H9 (cell line): ENCODE measurements at regions not wholly inside any gene's neighbourhood (a gene's known extent, or its start where the extent isn't known, plus 50 kb on each side); places are given as distances from the start of the nearest gene placed in this dataset.

ENCODE experiments used
- DNase-seq: peaks from one replicate; pipeline ENCODE4 v3.0.0-alpha.2; 2017
- H2AFZ ChIP-seq: one replicate; pipeline ENCODE4 v1.6.1; 2013; ENCODE audit warnings: mild to moderate bottlenecking, low read length, control low read depth, moderate library complexity
- H2AK5ac ChIP-seq: 2 replicates; pipeline ENCODE4 v1.6.1; 2013; ENCODE audit warnings: low read length, control low read depth, mixed read lengths; ENCODE audit not compliant: insufficient read length
- H2BK120ac ChIP-seq: one replicate; pipeline ENCODE4 v1.6.1; 2013; ENCODE audit warnings: low read depth, mild to moderate bottlenecking, low read length, control low read depth, inconsistent platforms; ENCODE audit not compliant: poor library complexity, severe bottlenecking
- H2BK12ac ChIP-seq: 2 replicates; pipeline ENCODE4 v1.6.1; 2013; ENCODE audit warnings: low read length, control low read depth, mixed read lengths, low read depth; ENCODE audit not compliant: insufficient read length
- H2BK15ac ChIP-seq: 2 replicates; pipeline ENCODE4 v1.6.1; 2013; ENCODE audit warnings: low read depth, low read length, control low read depth
- H2BK20ac ChIP-seq: one replicate; pipeline ENCODE4 v1.6.1; 2013; ENCODE audit warnings: low read depth, mild to moderate bottlenecking, low read length, control low read depth, inconsistent platforms; ENCODE audit not compliant: poor library complexity, severe bottlenecking
- H2BK5ac ChIP-seq: 2 replicates; pipeline ENCODE4 v1.6.1; 2013; ENCODE audit warnings: low read length, control low read depth, mixed read lengths; ENCODE audit not compliant: insufficient read length
- H3K14ac ChIP-seq: 2 replicates; pipeline ENCODE4 v1.6.1; 2013; ENCODE audit warnings: low read length, control low read depth; ENCODE audit not compliant: insufficient read depth
- H3K18ac ChIP-seq: 2 replicates; pipeline ENCODE4 v1.6.1; 2013; ENCODE audit warnings: low read depth, mild to moderate bottlenecking, mixed read lengths, low read length, control low read depth; ENCODE audit not compliant: insufficient read length
- H3K23ac ChIP-seq: 2 replicates; pipeline ENCODE4 v1.6.1; 2013; ENCODE audit warnings: low read length, control low read depth, mixed read lengths, low read depth; ENCODE audit not compliant: insufficient read length
- H3K23me2 ChIP-seq: 2 replicates; pipeline ENCODE4 v1.6.1; 2013; ENCODE audit warnings: low read depth, mild to moderate bottlenecking, mixed read lengths, low read length, control low read depth; ENCODE audit not compliant: insufficient read length, poor library complexity, severe bottlenecking
- H3K27ac ChIP-seq: 2 replicates; pipeline ENCODE4 v1.5.1; 2013; ENCODE audit warnings: low read length, control low read depth, mixed read lengths, low read depth; ENCODE audit not compliant: insufficient read length
- H3K27me3 ChIP-seq: 2 replicates; pipeline ENCODE4 v1.6.1; 2013; ENCODE audit warnings: low read length, control low read depth, inconsistent platforms; ENCODE audit not compliant: insufficient read depth
- H3K4ac ChIP-seq: 2 replicates; pipeline ENCODE4 v1.6.1; 2013; ENCODE audit warnings: low read depth, mild to moderate bottlenecking, control low read depth, inconsistent platforms, low read length, moderate library complexity
- H3K4me1 ChIP-seq: 2 replicates; pipeline ENCODE4 v1.6.1; 2013; ENCODE audit warnings: low read length, control low read depth, inconsistent platforms; ENCODE audit not compliant: insufficient read depth
- H3K4me2 ChIP-seq: 2 replicates; pipeline ENCODE4 v1.6.1; 2013; ENCODE audit warnings: low read length, control low read depth, mixed read lengths; ENCODE audit not compliant: insufficient read length, insufficient read depth
- H3K56ac ChIP-seq: 2 replicates; pipeline ENCODE4 v1.6.1; 2013; ENCODE audit warnings: low read depth, mild to moderate bottlenecking, mixed read lengths, low read length, control low read depth; ENCODE audit not compliant: insufficient read length
- H3K79me1 ChIP-seq: 2 replicates; pipeline ENCODE4 v1.6.1; 2013; ENCODE audit warnings: low read depth, mild to moderate bottlenecking, moderate library complexity, low read length, control low read depth, inconsistent platforms; ENCODE audit not compliant: insufficient read depth, poor library complexity, severe bottlenecking
- H3K79me2 ChIP-seq: 2 replicates; pipeline ENCODE4 v1.6.1; 2013; ENCODE audit warnings: low read length, control low read depth, inconsistent platforms; ENCODE audit not compliant: insufficient read depth
- H3K9ac ChIP-seq: 2 replicates; pipeline ENCODE4 v1.6.1; 2013; ENCODE audit warnings: low read length, control low read depth, mixed read lengths; ENCODE audit not compliant: insufficient read length; ENCODE audit errors: extremely low read depth
- H3K9me3 ChIP-seq: one replicate; pipeline ENCODE4 v1.6.1; 2013; ENCODE audit warnings: low read depth, low read length, inconsistent platforms; ENCODE audit not compliant: control insufficient read depth
- H3T11ph ChIP-seq: one replicate; pipeline ENCODE4 v1.6.1; 2013; ENCODE audit warnings: mild to moderate bottlenecking, low read length, control low read depth, inconsistent platforms
- H4K20me1 ChIP-seq: one replicate; pipeline ENCODE4 v1.6.1; 2013; ENCODE audit not compliant: control insufficient read depth, insufficient read length, insufficient read depth
- H4K5ac ChIP-seq: 2 replicates; pipeline ENCODE4 v1.6.1; 2013; ENCODE audit warnings: low read depth, mild to moderate bottlenecking, mixed read lengths, low read length, control low read depth; ENCODE audit not compliant: insufficient read length
- H4K8ac ChIP-seq: replicated peaks from 2 replicates; pipeline ENCODE4 v1.6.1; 2013; ENCODE audit warnings: low read length, control low read depth, mixed read lengths, low read depth; ENCODE audit not compliant: insufficient read length
- H4K91ac ChIP-seq: 2 replicates; pipeline ENCODE4 v1.6.1; 2013; ENCODE audit warnings: low read depth, mild to moderate bottlenecking, moderate library complexity, mixed read lengths, low read length, control low read depth; ENCODE audit not compliant: insufficient read length
- H3K27ac Mint-ChIP-seq, 3 experiments: 2 replicates in 2 of 3; 3 replicates in 1 of 3; pipeline ENCODE4 v1.8.0; 2020 to 2021; ENCODE audit warnings: mixed read lengths in 3 of 3, mild to moderate bottlenecking in 1 of 3, moderate library complexity in 1 of 3
- H3K27me3 Mint-ChIP-seq: 2 replicates; pipeline ENCODE4 v1.8.0; 2021; ENCODE audit warnings: low read depth, mild to moderate bottlenecking, moderate library complexity, mixed read lengths
- H3K36me3 Mint-ChIP-seq, 3 experiments: 2 replicates in 2 of 3; 3 replicates in 1 of 3; pipeline ENCODE4 v1.8.0; 2020 to 2021; ENCODE audit warnings: low read depth in 3 of 3, mixed read lengths in 3 of 3; ENCODE audit not compliant: insufficient read depth in 1 of 3
- H3K4me1 Mint-ChIP-seq, 2 experiments: 2 replicates each; pipeline ENCODE4 v1.8.0; 2020; ENCODE audit warnings: mixed read lengths in 2 of 2
- H3K4me3 Mint-ChIP-seq, 2 experiments: 2 replicates in 1 of 2; 3 replicates in 1 of 2; pipeline ENCODE4 v1.8.0; 2020 to 2021; ENCODE audit warnings: mild to moderate bottlenecking in 2 of 2, mixed read lengths in 2 of 2, moderate library complexity in 1 of 2
- H3K9me3 Mint-ChIP-seq, 2 experiments: 2 replicates in 1 of 2; 3 replicates in 1 of 2; pipeline ENCODE4 v1.8.0; 2020; ENCODE audit warnings: mild to moderate bottlenecking in 2 of 2, mixed read lengths in 2 of 2, moderate library complexity in 1 of 2
- CTCF ChIP-seq: fragments of 200-600 bp; sonication (generic); conservative IDR thresholded peaks from 3 replicates; pipeline ENCODE4 v1.8.0; 2021; ENCODE audit warnings: antibody characterized with exemption, mild to moderate bottlenecking
- WGBS: extraction: QIAGEN DNeasy Blood & Tissue Kit; methylation state at CpG from one replicate; pipeline ENCODE4 v1.1.7; 2013; ENCODE audit warnings: missing lambda C conversion rate, low lambda C conversion rate, mixed read lengths; ENCODE audit not compliant: insufficient read length; ENCODE audit errors: extremely low coverage; 5-methylcytosine and 5-hydroxymethylcytosine counted together

DNA sequence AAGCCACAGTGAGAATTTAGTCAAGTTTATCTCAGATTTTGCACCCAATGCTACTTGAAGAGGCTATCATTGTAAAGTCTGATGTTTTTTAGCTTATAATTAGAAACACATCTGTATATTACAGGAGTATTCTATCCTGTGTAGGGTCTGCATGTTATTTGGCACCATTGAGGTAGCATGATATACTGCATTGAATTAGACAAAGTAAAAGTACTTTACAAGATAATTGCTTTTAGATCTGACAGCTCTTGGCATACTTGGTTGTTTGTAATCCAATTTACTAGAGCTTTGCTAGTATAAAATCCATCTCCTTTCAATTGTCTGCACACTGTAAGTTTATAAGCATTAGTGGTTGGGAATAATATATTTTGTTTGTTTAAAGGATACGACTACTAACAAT, 714.3 kb downstream of the ANKRD7 start:
- Histone ChIP-seq H4K20me1 (no peaks in the 10 kb centered on the region), H4K5ac (no peak overlapping the region), H3K23ac (no peak overlapping the region), H2BK15ac (no peak overlapping the region), H2BK20ac (no peak overlapping the region), H2BK12ac (no peak overlapping the region), H2AK5ac (no peak overlapping the region), H3K4me1 (no peaks in the 10 kb centered on the region), H2AFZ (no peak overlapping the region), H3K27me3 (no peaks in the 10 kb centered on the region), H4K8ac (no peak overlapping the region), H2BK120ac (no peak overlapping the region), H3K56ac (no peak overlapping the region), H3K4me2 (no peak overlapping the region), H2BK5ac (no peak overlapping the region), H3K4ac (no peak overlapping the region), H3K23me2 (no peaks in the 10 kb centered on the region), H3K18ac (no peak overlapping the region), H4K91ac (no peak overlapping the region), H3K27ac (no peak overlapping the region), H3K9ac (no peak overlapping the region), H3K14ac (no peak overlapping the region), H3K9me3 (no peaks in the 10 kb centered on the region), H3K79me1 (no peaks in the 10 kb centered on the region), H3K79me2 (no peaks in the 10 kb centered on the region), H3T11ph (no peak overlapping the region)
- DNase-seq, result no peak
- H3K9me3 Mint-ChIP-seq, result no peaks in the 10 kb centered on the region
- no peak for TF ChIP-seq CTCF
- no peaks in the 10 kb centered on the region for H3K27me3 Mint-ChIP-seq
- H3K36me3 Mint-ChIP-seq, result no peaks in the 10 kb centered on the region
- no CpG with 5 or more reads among the region's 1 CpG for WGBS
- H3K27ac Mint-ChIP-seq, result no peak overlapping the region; a peak in 1 of 7 replicates
- no peaks in the 10 kb centered on the region for H3K4me1 Mint-ChIP-seq
- H3K4me3 Mint-ChIP-seq, result no peak overlapping the region
